ENCODE measurements at regions not wholly inside any gene's neighbourhood (a gene's known extent, or its start where the extent isn't known, plus 50 kb on each side); places are given as distances from the start of the nearest gene placed in this dataset.

DNA sequence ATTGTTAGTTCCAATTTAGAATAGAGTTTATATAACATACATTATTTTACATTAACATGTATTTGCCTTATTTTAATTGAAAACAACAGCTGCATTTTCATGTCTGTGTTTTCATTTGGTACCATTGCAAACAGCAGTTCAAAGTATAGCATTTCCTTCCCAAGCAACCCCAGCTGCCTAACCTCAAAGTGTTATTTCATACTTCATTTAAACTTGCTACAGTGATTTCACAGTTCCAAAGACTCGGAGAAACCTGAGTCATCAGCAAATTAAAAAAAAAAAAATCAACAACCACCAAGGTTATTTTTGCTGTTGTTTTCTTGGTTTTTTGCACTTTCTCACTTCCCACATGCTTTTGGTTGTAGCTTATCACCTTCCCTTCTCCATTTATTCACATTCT lies 236.5 kb upstream of the SPHKAP start:
- no peaks in the 10 kb centered on the region for H3K4me1 Mint-ChIP-seq
- H3K9me3 Mint-ChIP-seq = peaks cover 0 to 29% (median 4%) of the 10 kb centered on the region in 9 donors
- no peak for DNase-seq
- no peak overlapping the region for H3K27ac Mint-ChIP-seq
- no peak for ATAC-seq
- POLR2A ChIA-PET = no interaction called here
- H3K27me3 Mint-ChIP-seq = no peaks in the 10 kb centered on the region
- no peak overlapping the region for H3K4me3 Mint-ChIP-seq
- no peaks in the 10 kb centered on the region for H3K36me3 Mint-ChIP-seq

DNA sequence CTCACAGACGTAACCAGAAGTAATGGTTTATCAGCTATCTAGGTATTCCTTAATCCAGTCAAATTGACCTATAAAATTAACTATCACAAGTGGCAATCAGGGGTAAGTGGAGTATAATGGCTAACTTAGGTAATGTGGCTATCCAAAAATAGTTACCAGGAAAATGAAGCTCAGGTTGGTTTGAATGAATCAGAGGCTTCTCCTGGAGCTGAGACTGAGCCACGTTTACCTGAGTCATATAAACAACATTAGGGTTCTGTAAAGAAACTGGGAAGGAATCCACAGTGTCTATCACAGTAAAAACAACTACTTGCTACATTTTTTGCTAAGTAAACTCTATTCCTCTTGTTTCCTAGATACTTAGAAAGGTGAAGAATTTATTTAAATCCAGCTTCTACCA lies 236.0 kb upstream of the SPHKAP start:
- no peak overlapping the region for H3K27ac Mint-ChIP-seq
- H3K9me3 Mint-ChIP-seq = peaks cover 0 to 32% (median 4%) of the 10 kb centered on the region in 9 donors
- DNase-seq (no peak), ATAC-seq (no peak)
- no peak overlapping the region for H3K4me3 Mint-ChIP-seq
- no peaks in the 10 kb centered on the region for H3K4me1 Mint-ChIP-seq
- no peaks in the 10 kb centered on the region for H3K36me3 Mint-ChIP-seq
- POLR2A ChIA-PET = no interaction called here
- no peaks in the 10 kb centered on the region for H3K27me3 Mint-ChIP-seq

- Mint-ChIP-seq H3K36me3 (no peaks in the 10 kb centered on the region), H3K4me3 (no peak overlapping the region), H3K4me1 (no peaks in the 10 kb centered on the region), H3K9me3 (peaks cover 0 to 19% (median 2%) of the 10 kb centered on the region in 9 donors), H3K27ac (no peak overlapping the region), H3K27me3 (no peaks in the 10 kb centered on the region)
- POLR2A ChIA-PET = no interaction called here
- DNase-seq = no peak
- ATAC-seq = no peak
Observed at GRCh38 chr2:228410061-228410460, 228.6 kb upstream of the SPHKAP start.

- Mint-ChIP-seq H3K36me3 (no peaks in the 10 kb centered on the region), H3K4me3 (no peak overlapping the region), H3K27me3 (no peaks in the 10 kb centered on the region), H3K27ac (no peak overlapping the region), H3K9me3 (peaks cover 0 to 19% (median 2%) of the 10 kb centered on the region in 9 donors), H3K4me1 (no peaks in the 10 kb centered on the region)
- POLR2A ChIA-PET = no interaction called here
- DNase-seq = no peak
- ATAC-seq = no peak
Observed at GRCh38 chr2:228409493-228409892, 228.0 kb upstream of the SPHKAP start.

DNA sequence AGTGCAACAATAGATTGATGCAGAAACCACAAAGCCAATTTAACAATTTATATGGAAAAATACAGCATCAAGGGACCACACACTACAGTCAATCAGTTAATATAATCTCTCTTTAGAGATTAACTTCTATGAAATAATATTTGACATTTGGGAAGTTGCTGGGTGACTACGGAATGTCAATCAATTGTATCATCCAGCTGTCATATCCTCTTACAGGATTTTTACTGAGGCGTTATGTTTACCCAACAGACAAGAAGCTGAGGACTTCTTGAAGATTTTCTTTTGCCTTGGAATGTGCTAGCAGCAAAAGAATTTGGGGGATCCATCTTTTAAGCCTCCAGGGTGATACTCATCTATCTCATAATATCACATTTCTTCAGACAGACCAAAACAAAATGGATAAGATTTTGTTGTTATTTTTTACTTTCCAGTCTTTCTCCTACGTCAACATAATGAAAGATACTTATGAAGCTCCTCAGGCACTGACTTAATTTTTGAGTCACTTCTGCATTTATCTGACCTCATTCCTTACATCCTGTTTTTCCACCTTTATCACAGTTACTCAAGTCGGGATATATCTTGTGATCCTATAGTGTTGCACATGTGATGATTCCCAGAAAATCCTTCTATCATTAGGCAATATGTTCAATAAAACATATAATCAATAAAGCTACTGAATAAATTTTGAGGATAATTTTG lies 227.2 kb upstream of the SPHKAP start:
- H3K36me3 Mint-ChIP-seq = no peaks in the 10 kb centered on the region
- ATAC-seq (no peak), DNase-seq (no peak)
- H3K4me1 Mint-ChIP-seq = no peaks in the 10 kb centered on the region
- H3K27me3 Mint-ChIP-seq = no peaks in the 10 kb centered on the region
- peaks cover 0 to 23% (median 2%) of the 10 kb centered on the region in 9 donors for H3K9me3 Mint-ChIP-seq
- no peak overlapping the region for H3K27ac Mint-ChIP-seq
- POLR2A ChIA-PET = no interaction called here
- no peak overlapping the region for H3K4me3 Mint-ChIP-seq

DNA sequence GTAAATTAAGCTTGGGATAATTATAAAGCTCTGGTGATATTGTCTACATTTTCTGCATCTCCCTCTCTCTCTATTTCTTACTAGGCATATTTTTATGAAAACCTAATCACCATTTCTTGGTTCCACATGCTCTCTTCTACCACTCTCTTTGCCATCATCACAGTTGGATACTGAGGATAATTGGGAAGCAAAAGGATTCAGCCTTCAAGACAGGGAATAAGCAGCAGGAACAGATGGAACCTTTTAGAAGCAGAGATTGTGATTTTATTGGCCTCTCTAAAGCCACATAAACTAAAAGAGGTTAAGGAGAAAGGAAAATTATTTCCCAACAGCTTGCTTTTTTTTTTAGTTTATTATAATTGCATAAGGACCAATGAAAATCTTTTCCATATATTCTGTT lies 226.3 kb upstream of the SPHKAP start:
- no peaks in the 10 kb centered on the region for H3K27me3 Mint-ChIP-seq
- no peaks in the 10 kb centered on the region for H3K4me1 Mint-ChIP-seq
- H3K4me3 Mint-ChIP-seq = no peak overlapping the region
- POLR2A ChIA-PET = no interaction called here
- H3K9me3 Mint-ChIP-seq = peaks cover 0 to 25% (median 2%) of the 10 kb centered on the region in 9 donors
- DNase-seq = no peak
- no peak overlapping the region for H3K27ac Mint-ChIP-seq
- no peaks in the 10 kb centered on the region for H3K36me3 Mint-ChIP-seq
- ATAC-seq = no peak

DNA sequence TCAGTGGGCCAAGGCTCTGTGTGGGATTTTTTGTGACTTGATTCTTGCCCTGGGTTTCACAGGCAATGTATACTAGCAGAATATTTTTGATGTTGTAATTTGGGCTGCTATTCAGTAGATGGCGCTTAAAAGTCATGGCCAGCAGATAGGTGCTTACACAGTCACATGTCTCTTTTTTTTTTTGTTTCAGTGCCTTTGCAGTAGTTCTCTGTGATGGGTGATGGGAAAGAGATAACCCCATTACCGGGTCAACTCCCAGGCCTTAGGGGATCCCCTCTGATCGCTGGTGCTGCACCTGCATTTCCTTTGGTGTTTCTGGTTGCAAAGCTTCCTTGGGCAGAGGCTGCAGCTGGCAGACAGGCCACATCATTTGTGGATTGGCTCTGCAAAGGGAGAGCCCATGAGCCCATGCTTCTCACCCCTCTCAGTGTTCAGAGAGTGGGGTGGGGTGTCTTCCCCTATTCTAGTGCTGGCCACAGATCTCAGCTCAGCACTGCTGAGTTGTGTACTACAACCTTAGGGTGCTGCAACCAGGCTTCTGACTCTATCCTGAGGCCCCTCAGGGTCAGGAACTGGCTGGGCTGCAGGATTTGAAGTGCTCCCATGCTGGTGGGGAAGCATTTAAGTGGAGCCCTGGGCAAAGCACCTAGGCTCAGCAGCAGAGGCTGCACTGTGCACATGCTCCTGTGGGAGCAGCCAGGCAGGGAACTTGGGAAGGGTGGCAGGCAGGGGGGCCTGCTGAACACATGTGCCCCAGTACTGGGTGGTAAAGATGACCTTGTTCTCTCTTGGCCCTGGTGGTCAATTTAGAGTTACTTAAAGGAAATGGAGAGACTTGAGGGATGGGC lies 219.8 kb upstream of the SPHKAP start:
- Mint-ChIP-seq H3K4me1 (no peaks in the 10 kb centered on the region), H3K4me3 (no peak overlapping the region), H3K27me3 (no peaks in the 10 kb centered on the region), H3K27ac (no peak overlapping the region), H3K9me3 (peaks cover 1 to 26% (median 16%) of the 10 kb centered on the region in 9 donors), H3K36me3 (peaks cover 0 to 7% (median 0%) of the 10 kb centered on the region in 3 donors)
- POLR2A ChIA-PET = no interaction called here
- ATAC-seq (no peak), DNase-seq (no peak)

DNA sequence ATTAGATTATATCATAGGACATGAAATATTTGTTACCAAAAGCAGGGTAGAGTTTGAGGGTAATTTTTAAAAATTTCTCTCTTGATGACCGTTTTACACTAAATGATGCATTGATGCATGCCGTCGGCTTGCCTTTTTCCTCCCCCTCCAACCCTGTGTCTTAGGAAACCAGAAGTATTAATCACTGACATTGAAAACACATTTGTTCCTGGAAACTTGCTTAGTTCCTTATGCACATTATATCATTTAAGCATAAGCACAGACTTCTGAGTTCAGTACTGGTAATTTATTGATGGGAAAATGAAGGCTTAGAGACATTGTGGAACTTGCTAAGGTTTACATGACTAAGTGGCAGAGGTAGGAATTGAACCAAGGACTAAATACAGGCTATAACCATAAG lies 206.3 kb upstream of the SPHKAP start:
- H3K4me1 Mint-ChIP-seq = no peaks in the 10 kb centered on the region
- POLR2A ChIA-PET = no interaction called here

GRCh38 chr2:228378696-228379425 lies 197.4 kb upstream of the SPHKAP start:
- DNase-seq = no peak
- Mint-ChIP-seq H3K27ac (no peak overlapping the region), H3K4me1 (no peaks in the 10 kb centered on the region), H3K36me3 (no peaks in the 10 kb centered on the region), H3K27me3 (no peaks in the 10 kb centered on the region), H3K4me3 (no peak overlapping the region), H3K9me3 (peaks cover 0 to 13% (median 0%) of the 10 kb centered on the region in 9 donors)
- ATAC-seq = no peak
- POLR2A ChIA-PET = no interaction called here

More for the DNA sequence above, 206.3 kb upstream of the SPHKAP start:
- Mint-ChIP-seq H3K9me3 (peaks cover under 1 to 21% (median 13%) of the 10 kb centered on the region in 9 donors), H3K4me3 (no peak overlapping the region), H3K27me3 (no peaks in the 10 kb centered on the region), H3K27ac (no peak overlapping the region), H3K36me3 (no peaks in the 10 kb centered on the region)
- no peak for ATAC-seq
- no peak for DNase-seq

- H3K36me3 Mint-ChIP-seq = no peaks in the 10 kb centered on the region
- peaks cover 0 to 13% (median 0%) of the 10 kb centered on the region in 9 donors for H3K9me3 Mint-ChIP-seq
- POLR2A ChIA-PET = no interaction called here
- no peaks in the 10 kb centered on the region for H3K27me3 Mint-ChIP-seq
- H3K4me1 Mint-ChIP-seq = no peaks in the 10 kb centered on the region
- H3K27ac Mint-ChIP-seq = no peak overlapping the region
- ATAC-seq (no peak), DNase-seq (no peak)
- no peak overlapping the region for H3K4me3 Mint-ChIP-seq
Observed at GRCh38 chr2:228378233-228378632, 196.7 kb upstream of the SPHKAP start.

- no peak for DNase-seq
- no peak for ATAC-seq
- POLR2A ChIA-PET = no interaction called here
- no peak overlapping the region for H3K4me3 Mint-ChIP-seq
- H3K4me1 Mint-ChIP-seq = no peaks in the 10 kb centered on the region
- no peak overlapping the region for H3K27ac Mint-ChIP-seq
- H3K9me3 Mint-ChIP-seq = peaks cover 0 to 13% (median 0%) of the 10 kb centered on the region in 9 donors
- no peaks in the 10 kb centered on the region for H3K36me3 Mint-ChIP-seq
- H3K27me3 Mint-ChIP-seq = no peaks in the 10 kb centered on the region
Observed at GRCh38 chr2:228377533-228377932, 196.0 kb upstream of the SPHKAP start.

DNA sequence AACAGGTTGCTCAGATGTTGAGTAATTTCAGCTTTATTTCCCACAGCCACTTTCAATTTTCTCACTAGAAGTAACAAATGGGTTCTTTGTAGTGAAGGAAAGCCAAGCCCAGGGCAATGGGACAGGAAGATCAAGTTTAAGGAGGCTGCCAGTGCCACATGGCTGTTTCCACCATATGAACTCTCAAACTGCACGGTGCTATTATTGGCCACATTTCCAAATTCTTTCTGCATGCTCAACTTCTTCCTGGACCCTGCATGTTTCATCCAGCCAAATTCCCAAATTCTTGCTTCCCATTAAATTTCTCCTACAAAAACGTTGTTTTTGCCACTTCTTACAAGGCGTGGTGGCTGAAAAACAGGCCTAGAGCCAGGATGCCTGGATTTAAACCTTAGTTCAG lies 193.3 kb upstream of the SPHKAP start:
- Mint-ChIP-seq H3K27me3 (no peaks in the 10 kb centered on the region), H3K4me1 (no peaks in the 10 kb centered on the region), H3K4me3 (no peak overlapping the region), H3K9me3 (peaks cover 0 to 13% (median 0%) of the 10 kb centered on the region in 9 donors), H3K27ac (no peak overlapping the region), H3K36me3 (no peaks in the 10 kb centered on the region)
- DNase-seq (no peak), ATAC-seq (no peak)
- POLR2A ChIA-PET = no interaction called here

DNA sequence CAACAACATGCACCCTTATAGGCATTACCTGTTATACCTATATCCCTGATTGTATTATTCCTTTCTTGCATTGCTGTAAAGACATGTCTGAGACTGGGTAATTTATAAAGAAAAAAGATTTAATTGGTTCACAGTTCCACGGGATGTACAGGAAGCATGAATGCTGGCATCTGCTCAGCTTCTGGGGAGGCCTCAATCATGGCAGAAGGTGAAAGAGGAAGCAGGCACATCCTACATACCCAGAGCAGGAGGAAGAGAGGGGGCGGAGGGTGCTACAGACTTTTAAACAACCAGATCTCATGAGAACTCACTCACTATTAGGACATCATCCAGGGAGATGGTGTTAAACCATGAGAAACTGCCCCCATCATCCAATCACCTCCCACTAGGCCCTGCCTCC lies 191.7 kb upstream of the SPHKAP start:
- Mint-ChIP-seq H3K27ac (no peak overlapping the region), H3K4me1 (no peaks in the 10 kb centered on the region), H3K36me3 (no peaks in the 10 kb centered on the region), H3K9me3 (peaks cover 0 to 13% (median 0%) of the 10 kb centered on the region in 9 donors), H3K27me3 (no peaks in the 10 kb centered on the region), H3K4me3 (no peak overlapping the region)
- POLR2A ChIA-PET = no interaction called here
- DNase-seq (no peak), ATAC-seq (no peak)
